Peyer's patch (tissue), 4 donors: ENCODE measurements at regions not wholly inside any gene's neighbourhood (a gene's known extent, or its start where the extent isn't known, plus 50 kb on each side); places are given as distances from the start of the nearest gene placed in this dataset.
"Not testable (repeated sequence)": the region's sequence is repeated elsewhere in the genome, so short reads cannot be mapped to it uniquely, and the experiment has no call there.

Experiments used
- DNase-seq, 3 donors: peaks; one replicate each; pipeline ENCODE4 v3.0.0-alpha.2; 2017 to 2019
- H3K27ac ChIP-seq, 4 donors: fragments of 200-600 bp; sonication (generic); one replicate each; pipeline ENCODE4 v1.5.1; 2016 to 2019
- H3K27me3 ChIP-seq, 2 donors: fragments of 200-600 bp; sonication (generic); one replicate each; pipeline ENCODE4 v1.5.1; 2019
- H3K36me3 ChIP-seq, 3 donors: fragments of 200-600 bp; sonication (generic); one replicate each; pipeline ENCODE4 v1.5.1; 2016 to 2019
- H3K4me1 ChIP-seq, 4 donors: fragments of 200-600 bp; sonication (generic); one replicate each; pipeline ENCODE4 v1.5.1; 2016 to 2019
- H3K4me3 ChIP-seq, 4 donors: fragments of 200-600 bp; sonication (generic); 1 replicate in 3 of 4; 2 replicates in 1 of 4; pipeline ENCODE4 v1.5.1; 2016 to 2019; ENCODE audit warnings: mild to moderate bottlenecking in 1 of 4
- H3K9me3 ChIP-seq, 4 donors: fragments of 200-600 bp; sonication (generic); one replicate each; pipeline ENCODE4 v1.5.1; 2016 to 2019; ENCODE audit warnings: mild to moderate bottlenecking in 1 of 4
- CTCF ChIP-seq, 6 experiments: fragments of 450-650 bp in 4 of 6; fragments of 200-600 bp in 2 of 6; sonication (generic) in 1 of 6; IDR thresholded peaks; one replicate each; pipeline ENCODE4 v1.5.1; 2017 to 2019; ENCODE audit warnings: antibody characterized with exemption in 6 of 6, mild to moderate bottlenecking in 3 of 6, moderate library complexity in 1 of 6
- POLR2A ChIP-seq, 2 donors: fragments of 450-650 bp; IDR thresholded peaks; one replicate each; pipeline ENCODE4 v1.5.1; 2017; ENCODE audit warnings: antibody characterized with exemption in 2 of 2, mild to moderate bottlenecking in 2 of 2, moderate library complexity in 2 of 2

GRCh38 chr6:9233226-9233625, 797.9 kb upstream of the SLC35B3 start:
- H3K4me3 ChIP-seq, result no peak overlapping the region
- H3K9me3 ChIP-seq, result no peaks in the 10 kb centered on the region
- H3K36me3 ChIP-seq, result no peaks in the 10 kb centered on the region
- H3K27me3 ChIP-seq, result no peaks in the 10 kb centered on the region
- no peak overlapping the region for H3K27ac ChIP-seq
- no peak for DNase-seq
- no peaks in the 10 kb centered on the region for H3K4me1 ChIP-seq
- TF ChIP-seq POLR2A (IDR thresholded peaks at IDR 0.05) (no peak), CTCF (IDR thresholded peaks at IDR 0.05) (no peak)

GRCh38 chr6:9225441-9225871, 790.1 kb upstream of the SLC35B3 start:
- Histone ChIP-seq H3K4me1 (no peaks in the 10 kb centered on the region), H3K27ac (no peak overlapping the region), H3K27me3 (no peaks in the 10 kb centered on the region), H3K9me3 (no peaks in the 10 kb centered on the region), H3K36me3 (no peaks in the 10 kb centered on the region), H3K4me3 (no peak overlapping the region)
- TF ChIP-seq CTCF (IDR thresholded peaks at IDR 0.05) (no peak), POLR2A (IDR thresholded peaks at IDR 0.05) (no peak)
- DNase-seq, result no peak

- no peaks in the 10 kb centered on the region for H3K9me3 ChIP-seq
- H3K27me3 ChIP-seq, result no peaks in the 10 kb centered on the region
- DNase-seq, result no peak
These were observed 789.2 kb upstream of the SLC35B3 start for GRCh38 chr6:9224539-9224938.

GRCh38 chr6:9213717-9214116, 778.4 kb upstream of the SLC35B3 start:
- H3K27me3 ChIP-seq, H3K36me3 ChIP-seq, H3K9me3 ChIP-seq, DNase-seq, H3K4me1 ChIP-seq, H3K4me3 ChIP-seq, H3K27ac ChIP-seq: not testable (repeated sequence)

More at GRCh38 chr6:9224539-9224938, 789.2 kb upstream of the SLC35B3 start:
- H3K36me3 ChIP-seq, result no peaks in the 10 kb centered on the region
- H3K4me3 ChIP-seq, result no peak overlapping the region
- no peak for TF ChIP-seq POLR2A (IDR thresholded peaks at IDR 0.05)
- no peak overlapping the region for H3K27ac ChIP-seq
- no peaks in the 10 kb centered on the region for H3K4me1 ChIP-seq

GRCh38 chr6:9208966-9209365, 773.6 kb upstream of the SLC35B3 start:
- no peak for DNase-seq
- H3K4me3 ChIP-seq, result no peak overlapping the region
- TF ChIP-seq CTCF (IDR thresholded peaks at IDR 0.05) (no peak), POLR2A (IDR thresholded peaks at IDR 0.05) (no peak)
- no peaks in the 10 kb centered on the region for H3K27me3 ChIP-seq
- no peak overlapping the region for H3K27ac ChIP-seq
- no peaks in the 10 kb centered on the region for H3K4me1 ChIP-seq
- no peaks in the 10 kb centered on the region for H3K9me3 ChIP-seq
- H3K36me3 ChIP-seq, result no peaks in the 10 kb centered on the region

- H3K36me3 ChIP-seq, result no peaks in the 10 kb centered on the region
- DNase-seq, result no peak
- TF ChIP-seq CTCF (IDR thresholded peaks at IDR 0.05), result no peak
- TF ChIP-seq POLR2A (IDR thresholded peaks at IDR 0.05), result no peak
- no peaks in the 10 kb centered on the region for H3K27me3 ChIP-seq
- no peak overlapping the region for H3K27ac ChIP-seq
- H3K9me3 ChIP-seq, result no peaks in the 10 kb centered on the region
- H3K4me1 ChIP-seq, result no peaks in the 10 kb centered on the region
- no peak overlapping the region for H3K4me3 ChIP-seq
These were observed 770.3 kb upstream of the SLC35B3 start for GRCh38 chr6:9205645-9206044.

GRCh38 chr6:9204171-9204570, 768.8 kb upstream of the SLC35B3 start:
- Histone ChIP-seq H3K27me3 (no peaks in the 10 kb centered on the region), H3K9me3 (no peaks in the 10 kb centered on the region), H3K4me1 (no peaks in the 10 kb centered on the region), H3K27ac (no peak overlapping the region), H3K36me3 (no peaks in the 10 kb centered on the region), H3K4me3 (no peak overlapping the region)
- no peak for DNase-seq
- TF ChIP-seq CTCF (IDR thresholded peaks at IDR 0.05), result no peak
- no peak for TF ChIP-seq POLR2A (IDR thresholded peaks at IDR 0.05)
